Glutamatergic neuron (in vitro differentiated cells): ENCODE measurements at regions not wholly inside any gene's neighbourhood (a gene's known extent, or its start where the extent isn't known, plus 50 kb on each side); places are given as distances from the start of the nearest gene placed in this dataset.

Experiments used
- DNase-seq: peaks from one replicate; pipeline ENCODE4 v3.0.0; 2022
- H3K27ac Mint-ChIP-seq: one replicate; pipeline ENCODE4 v1.8.0; 2020; ENCODE audit warnings: mild to moderate bottlenecking, mixed read lengths, inconsistent platforms; ENCODE audit not compliant: unreplicated experiment
- H3K27me3 Mint-ChIP-seq: one replicate; pipeline ENCODE4 v1.8.0; 2020; ENCODE audit warnings: mild to moderate bottlenecking, moderate library complexity, mixed read lengths, inconsistent platforms; ENCODE audit not compliant: unreplicated experiment
- H3K36me3 Mint-ChIP-seq: one replicate; pipeline ENCODE4 v1.8.0; 2020; ENCODE audit warnings: mild to moderate bottlenecking, mixed read lengths, inconsistent platforms; ENCODE audit not compliant: unreplicated experiment
- H3K4me1 Mint-ChIP-seq: one replicate; pipeline ENCODE4 v1.8.0; 2020; ENCODE audit warnings: mild to moderate bottlenecking, low read depth, mixed read lengths, inconsistent platforms; ENCODE audit not compliant: unreplicated experiment
- H3K4me3 Mint-ChIP-seq: one replicate; pipeline ENCODE4 v1.8.0; 2020; ENCODE audit warnings: mild to moderate bottlenecking, mixed read lengths, inconsistent platforms; ENCODE audit not compliant: unreplicated experiment
- H3K9me3 Mint-ChIP-seq: one replicate; pipeline ENCODE4 v1.8.0; 2020; ENCODE audit warnings: mild to moderate bottlenecking, moderate library complexity, mixed read lengths, inconsistent platforms; ENCODE audit not compliant: unreplicated experiment
- TF ChIP-seq, protein P1 (sequence below): fragments of 200-600 bp; sonication (generic); IDR thresholded peaks from one replicate; pipeline ENCODE4 v1.5.0; 2021; ENCODE audit not compliant: partially characterized antibody, unreplicated experiment

DNA sequence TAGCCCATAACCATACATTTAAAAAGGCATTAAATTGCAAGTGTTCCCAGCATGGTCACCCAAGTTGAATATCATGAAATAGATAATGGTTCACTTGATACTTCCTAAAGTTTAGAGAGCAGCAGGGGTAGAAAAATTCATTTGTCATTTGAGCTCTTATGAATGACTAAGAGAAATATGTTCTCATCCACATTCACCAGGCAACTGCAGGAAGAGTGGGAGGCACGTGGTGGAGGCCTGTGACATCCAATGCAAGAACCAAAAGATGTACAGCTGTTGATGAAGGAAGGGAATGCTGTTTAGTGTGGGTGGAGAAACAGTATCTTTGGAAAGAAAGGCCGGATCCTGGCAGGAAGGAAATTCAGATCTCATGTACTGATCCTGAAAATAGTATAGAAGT is 473.1 kb downstream of the ADGRL2 start:
- H3K36me3 Mint-ChIP-seq = no peaks in the 10 kb centered on the region
- H3K4me1 Mint-ChIP-seq = no peaks in the 10 kb centered on the region
- H3K27me3 Mint-ChIP-seq = no peaks in the 10 kb centered on the region
- no peak for DNase-seq
- no peak overlapping the region for H3K27ac Mint-ChIP-seq
- TF ChIP-seq, protein P1, sequence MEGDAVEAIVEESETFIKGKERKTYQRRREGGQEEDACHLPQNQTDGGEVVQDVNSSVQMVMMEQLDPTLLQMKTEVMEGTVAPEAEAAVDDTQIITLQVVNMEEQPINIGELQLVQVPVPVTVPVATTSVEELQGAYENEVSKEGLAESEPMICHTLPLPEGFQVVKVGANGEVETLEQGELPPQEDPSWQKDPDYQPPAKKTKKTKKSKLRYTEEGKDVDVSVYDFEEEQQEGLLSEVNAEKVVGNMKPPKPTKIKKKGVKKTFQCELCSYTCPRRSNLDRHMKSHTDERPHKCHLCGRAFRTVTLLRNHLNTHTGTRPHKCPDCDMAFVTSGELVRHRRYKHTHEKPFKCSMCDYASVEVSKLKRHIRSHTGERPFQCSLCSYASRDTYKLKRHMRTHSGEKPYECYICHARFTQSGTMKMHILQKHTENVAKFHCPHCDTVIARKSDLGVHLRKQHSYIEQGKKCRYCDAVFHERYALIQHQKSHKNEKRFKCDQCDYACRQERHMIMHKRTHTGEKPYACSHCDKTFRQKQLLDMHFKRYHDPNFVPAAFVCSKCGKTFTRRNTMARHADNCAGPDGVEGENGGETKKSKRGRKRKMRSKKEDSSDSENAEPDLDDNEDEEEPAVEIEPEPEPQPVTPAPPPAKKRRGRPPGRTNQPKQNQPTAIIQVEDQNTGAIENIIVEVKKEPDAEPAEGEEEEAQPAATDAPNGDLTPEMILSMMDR = no peak
- H3K9me3 Mint-ChIP-seq = no peaks in the 10 kb centered on the region
- no peak overlapping the region for H3K4me3 Mint-ChIP-seq

DNA sequence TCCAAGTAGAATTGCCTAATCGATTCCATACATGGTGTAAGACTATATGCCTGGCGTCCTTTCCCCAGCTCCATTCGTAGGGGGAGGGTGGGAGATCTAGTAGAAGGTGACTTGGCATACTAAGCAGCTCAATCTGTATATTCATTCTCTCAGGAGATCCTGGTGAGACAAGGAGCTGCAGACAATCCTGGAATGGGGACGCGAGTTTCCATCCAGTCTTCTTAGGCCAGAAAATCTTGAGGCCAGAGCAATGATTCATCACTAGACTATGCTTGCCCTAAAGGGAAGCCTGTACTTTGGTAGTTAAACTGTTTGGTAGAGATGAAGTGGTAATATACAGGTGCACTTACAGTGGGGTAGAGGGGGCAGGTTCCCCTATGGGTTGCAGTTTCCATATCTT is 468.7 kb downstream of the ADGRL2 start:
- Mint-ChIP-seq H3K27ac (no peak overlapping the region), H3K4me1 (no peaks in the 10 kb centered on the region), H3K4me3 (no peak overlapping the region), H3K36me3 (no peaks in the 10 kb centered on the region), H3K9me3 (no peaks in the 10 kb centered on the region), H3K27me3 (peaks cover 1% of the 10 kb centered on the region)
- TF ChIP-seq, protein P1 = no peak
- no peak for DNase-seq

- Mint-ChIP-seq H3K27me3 (peaks cover 1% of the 10 kb centered on the region), H3K4me3 (no peak overlapping the region), H3K27ac (no peak overlapping the region), H3K4me1 (no peaks in the 10 kb centered on the region), H3K36me3 (no peaks in the 10 kb centered on the region), H3K9me3 (no peaks in the 10 kb centered on the region)
- TF ChIP-seq, protein P1 = no peak
- no peak for DNase-seq
Observed at GRCh38 chr1:82268826-82269225, 468.1 kb downstream of the ADGRL2 start.

DNA sequence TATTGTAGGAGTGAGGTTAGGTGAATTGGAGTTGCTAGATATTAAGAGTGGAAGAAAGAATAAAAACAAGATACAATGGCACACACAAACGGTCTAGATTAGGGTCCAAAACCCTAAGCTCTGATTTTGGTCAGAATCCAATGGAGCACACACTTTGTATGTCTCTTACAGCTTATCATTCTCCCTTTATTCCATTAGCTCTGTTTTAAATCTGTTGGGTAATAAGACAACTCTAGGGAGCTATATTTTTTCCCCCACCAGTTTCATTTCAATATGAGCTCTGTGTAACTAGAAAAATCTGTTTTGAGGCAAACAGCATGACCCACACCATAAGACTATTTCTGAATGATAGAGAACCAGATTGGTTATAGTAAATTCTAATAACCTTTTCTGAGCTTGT is 465.6 kb downstream of the ADGRL2 start:
- no peaks in the 10 kb centered on the region for H3K9me3 Mint-ChIP-seq
- H3K4me1 Mint-ChIP-seq = no peaks in the 10 kb centered on the region
- H3K27me3 Mint-ChIP-seq = peaks cover 1% of the 10 kb centered on the region
- DNase-seq = no peak
- TF ChIP-seq, protein P1 = no peak
- no peak overlapping the region for H3K4me3 Mint-ChIP-seq
- no peak overlapping the region for H3K27ac Mint-ChIP-seq
- H3K36me3 Mint-ChIP-seq = no peaks in the 10 kb centered on the region

DNA sequence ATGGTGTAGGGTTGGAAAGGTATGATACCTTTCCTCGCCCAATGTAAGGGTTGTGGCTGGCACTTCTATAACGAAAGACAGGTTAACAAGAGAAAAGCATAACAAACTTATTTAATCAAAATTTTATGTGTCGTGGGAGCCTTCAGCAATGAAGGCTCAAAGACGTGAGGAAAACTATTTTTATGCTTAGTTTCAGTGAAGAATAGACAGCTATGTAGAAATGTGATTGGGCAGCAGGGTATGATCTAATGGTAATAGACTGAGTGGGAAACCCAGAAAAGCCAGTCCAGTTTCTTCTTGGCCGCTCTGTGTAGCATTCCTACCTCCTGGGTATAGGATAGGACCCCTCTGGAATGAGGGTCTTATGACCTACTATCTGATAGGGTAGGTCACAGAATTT is 464.7 kb downstream of the ADGRL2 start:
- Mint-ChIP-seq H3K27ac (no peak overlapping the region), H3K9me3 (no peaks in the 10 kb centered on the region), H3K27me3 (peaks cover 4% of the 10 kb centered on the region), H3K4me1 (peaks cover 7% of the 10 kb centered on the region), H3K4me3 (no peak overlapping the region), H3K36me3 (no peaks in the 10 kb centered on the region)
- TF ChIP-seq, protein P1 = no peak
- DNase-seq = no peak
